Kidney capillary endothelial cell (primary cell): ENCODE measurements at regions not wholly inside any gene's neighbourhood (a gene's known extent, or its start where the extent isn't known, plus 50 kb on each side); places are given as distances from the start of the nearest gene placed in this dataset.

ENCODE experiments used
- DNase-seq: peaks from one replicate; pipeline ENCODE4 v3.0.0-alpha.2; 2018; ENCODE audit warnings: low spot score

- no peak for DNase-seq
Observed at GRCh38 chr12:12017135-12017581, 53.6 kb upstream of the BCL2L14 start.

GRCh38 chr12:12017798-12018197, 52.9 kb upstream of the BCL2L14 start:
- no peak for DNase-seq

- no peak for DNase-seq
Observed at GRCh38 chr12:12018454-12018853, 52.3 kb upstream of the BCL2L14 start.

GRCh38 chr12:12019881-12020280, 50.9 kb upstream of the BCL2L14 start:
- no peak for DNase-seq

- DNase-seq = no peak
Observed at GRCh38 chr12:12020762-12021161, 50.0 kb upstream of the BCL2L14 start.
